Colonic mucosa (tissue), 4 donors: ENCODE measurements at regions not wholly inside any gene's neighbourhood (a gene's known extent, or its start where the extent isn't known, plus 50 kb on each side); places are given as distances from the start of the nearest gene placed in this dataset.

ENCODE experiments used
- DNase-seq: peaks from one replicate; pipeline ENCODE4 v3.0.0-alpha.2; 2020
- H3K27ac ChIP-seq: fragments of 200-600 bp; one replicate; pipeline ENCODE4 v1.8.0; 2021
- H3K27me3 ChIP-seq: fragments of 200-600 bp; one replicate; pipeline ENCODE4 v1.8.0; 2021
- H3K36me3 ChIP-seq: fragments of 200-600 bp; one replicate; pipeline ENCODE4 v1.8.0; 2021
- H3K4me1 ChIP-seq: fragments of 200-600 bp; one replicate; pipeline ENCODE4 v1.8.0; 2021; ENCODE audit warnings: mild to moderate bottlenecking
- H3K4me3 ChIP-seq: fragments of 200-600 bp; one replicate; pipeline ENCODE4 v1.8.0; 2021
- H3K9ac ChIP-seq, 2 donors: one replicate each; pipeline ENCODE4 v1.7.0; 2013; ENCODE audit warnings: control low read depth in 2 of 2, low read depth in 2 of 2, low read length in 2 of 2
- H3K9me3 ChIP-seq: fragments of 200-600 bp; one replicate; pipeline ENCODE4 v1.8.0; 2021
- intact Hi-C: fragments of 100-400 bp; cut with DNase I; formaldehyde crosslinking; loops from one replicate; pipeline ENCODE4 v1.14.1; 2022
- TF ChIP-seq, protein P1 (sequence below): fragments of 200-600 bp; IDR thresholded peaks from one replicate; pipeline ENCODE4 v1.8.0; 2022; ENCODE audit warnings: antibody characterized with exemption, mild to moderate bottlenecking
- donor health status: healthy.
- donor health status: DM: no; HTN: no; CAD: no.
- donor health status: DM: no; HTN: no; CAD: no.

DNA sequence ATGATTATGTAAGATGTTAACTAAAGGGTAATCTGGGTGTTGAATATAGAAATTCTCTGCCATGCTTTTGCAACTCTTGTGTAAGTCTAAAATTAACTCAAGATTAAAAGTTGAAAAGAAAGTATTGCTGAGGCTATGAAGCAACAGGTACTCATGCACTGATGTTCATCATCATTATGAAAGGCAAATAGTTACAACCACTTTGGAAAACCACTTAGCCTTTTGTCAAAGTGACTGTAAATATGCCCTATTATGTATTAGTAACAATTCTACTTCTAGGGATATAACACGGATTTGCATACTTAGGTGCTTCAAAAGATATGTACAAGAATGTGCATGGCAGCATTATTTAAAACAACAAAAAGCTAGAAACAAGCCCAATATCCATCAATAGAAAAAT, 227.8 kb upstream of the CXXC4 start:
- Histone ChIP-seq H3K27ac (no peak overlapping the region), H3K9me3 (no peaks in the 10 kb centered on the region), H3K27me3 (no peaks in the 10 kb centered on the region), H3K4me1 (no peaks in the 10 kb centered on the region), H3K9ac (no peak overlapping the region), H3K36me3 (no peaks in the 10 kb centered on the region), H3K4me3 (no peak overlapping the region)
- no peak for DNase-seq
- TF ChIP-seq, protein P1, sequence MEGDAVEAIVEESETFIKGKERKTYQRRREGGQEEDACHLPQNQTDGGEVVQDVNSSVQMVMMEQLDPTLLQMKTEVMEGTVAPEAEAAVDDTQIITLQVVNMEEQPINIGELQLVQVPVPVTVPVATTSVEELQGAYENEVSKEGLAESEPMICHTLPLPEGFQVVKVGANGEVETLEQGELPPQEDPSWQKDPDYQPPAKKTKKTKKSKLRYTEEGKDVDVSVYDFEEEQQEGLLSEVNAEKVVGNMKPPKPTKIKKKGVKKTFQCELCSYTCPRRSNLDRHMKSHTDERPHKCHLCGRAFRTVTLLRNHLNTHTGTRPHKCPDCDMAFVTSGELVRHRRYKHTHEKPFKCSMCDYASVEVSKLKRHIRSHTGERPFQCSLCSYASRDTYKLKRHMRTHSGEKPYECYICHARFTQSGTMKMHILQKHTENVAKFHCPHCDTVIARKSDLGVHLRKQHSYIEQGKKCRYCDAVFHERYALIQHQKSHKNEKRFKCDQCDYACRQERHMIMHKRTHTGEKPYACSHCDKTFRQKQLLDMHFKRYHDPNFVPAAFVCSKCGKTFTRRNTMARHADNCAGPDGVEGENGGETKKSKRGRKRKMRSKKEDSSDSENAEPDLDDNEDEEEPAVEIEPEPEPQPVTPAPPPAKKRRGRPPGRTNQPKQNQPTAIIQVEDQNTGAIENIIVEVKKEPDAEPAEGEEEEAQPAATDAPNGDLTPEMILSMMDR = no peak
- intact Hi-C loops = no loop called here

DNA sequence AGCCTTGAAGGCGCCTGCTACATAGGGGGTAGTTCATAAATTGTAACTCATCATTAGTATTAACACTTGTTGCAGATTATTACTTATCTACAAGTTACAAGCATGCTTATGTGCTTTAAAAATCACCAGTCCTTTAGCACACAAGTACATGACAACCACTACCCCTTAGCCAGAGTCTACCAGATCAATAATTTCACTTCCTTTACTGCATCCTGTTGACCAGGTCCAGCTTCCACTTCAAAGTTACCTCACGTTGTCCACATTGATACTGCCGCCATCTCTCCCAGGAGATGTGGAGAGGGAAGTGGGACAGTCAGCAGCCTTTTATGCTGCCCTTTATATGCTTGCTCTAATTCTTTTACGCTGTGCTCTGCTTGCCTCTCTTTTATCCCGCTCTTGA, 231.3 kb upstream of the CXXC4 start:
- TF ChIP-seq, protein P1 = no peak
- Histone ChIP-seq H3K27me3 (no peaks in the 10 kb centered on the region), H3K9ac (no peak overlapping the region), H3K4me3 (no peak overlapping the region), H3K9me3 (no peaks in the 10 kb centered on the region), H3K36me3 (no peaks in the 10 kb centered on the region), H3K4me1 (no peaks in the 10 kb centered on the region), H3K27ac (no peak overlapping the region)
- no peak for DNase-seq
- intact Hi-C loops = no loop called here

DNA sequence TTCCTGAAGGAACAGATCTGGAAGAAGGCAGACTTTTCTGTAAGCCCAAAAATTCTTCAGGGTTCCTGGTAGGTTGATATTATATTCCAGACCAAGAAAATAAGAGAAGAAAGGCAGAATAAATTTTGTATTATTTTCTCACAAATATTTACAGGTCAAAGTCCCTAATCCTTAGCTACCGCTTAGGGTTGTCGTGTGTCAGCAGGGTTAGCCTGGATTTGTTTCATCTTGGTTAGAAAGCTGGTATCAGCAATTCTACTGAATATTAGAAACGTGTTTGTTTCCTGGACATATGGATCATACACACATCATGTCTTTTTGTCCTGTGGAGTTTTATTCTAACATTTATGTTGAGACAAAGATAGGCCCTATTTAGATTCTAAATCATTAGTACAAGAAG, 232.9 kb upstream of the CXXC4 start:
- Histone ChIP-seq H3K9me3 (no peaks in the 10 kb centered on the region), H3K4me1 (no peaks in the 10 kb centered on the region), H3K9ac (no peak overlapping the region), H3K36me3 (no peaks in the 10 kb centered on the region), H3K4me3 (no peak overlapping the region), H3K27ac (no peak overlapping the region), H3K27me3 (no peaks in the 10 kb centered on the region)
- intact Hi-C loops = no loop called here
- TF ChIP-seq, protein P1 = no peak
- no peak for DNase-seq

DNA sequence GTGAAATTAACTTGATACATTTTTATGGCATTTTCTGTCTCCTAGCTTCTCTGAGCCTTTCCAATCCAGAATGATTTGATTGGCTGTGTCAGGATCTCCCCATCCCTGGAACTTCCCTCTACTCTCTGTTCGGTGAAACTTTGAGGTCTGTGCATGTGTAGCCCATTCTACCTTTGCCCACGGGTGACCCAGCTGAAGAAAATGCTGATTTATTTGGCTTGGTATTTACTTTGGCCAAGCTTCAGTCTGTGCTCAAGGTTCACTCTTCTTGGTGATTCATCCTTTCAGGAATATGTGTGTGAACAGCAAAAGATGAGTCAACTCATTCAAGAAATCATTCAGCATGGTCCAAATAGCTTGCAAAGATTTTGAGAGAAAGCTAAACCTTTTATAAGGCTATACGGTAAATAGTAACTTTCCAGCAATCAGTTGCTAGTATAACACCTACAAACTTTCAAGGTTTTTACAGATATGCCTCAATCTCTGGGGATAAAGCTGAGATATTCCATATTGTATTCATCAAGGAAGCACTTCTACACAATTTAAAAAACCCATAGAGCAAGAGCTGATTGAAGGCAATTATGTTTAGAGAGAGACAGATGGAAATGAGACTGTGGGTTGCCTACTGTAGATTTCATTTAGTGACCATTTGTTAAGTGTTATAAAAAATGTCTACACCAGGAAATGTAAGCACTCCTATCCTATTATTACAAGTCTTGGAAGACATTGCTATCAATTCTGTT, 233.9 kb upstream of the CXXC4 start:
- no peak for DNase-seq
- intact Hi-C loops = no loop called here
- H3K9ac ChIP-seq = no peak overlapping the region
- H3K27ac ChIP-seq = no peak overlapping the region
- H3K27me3 ChIP-seq = no peaks in the 10 kb centered on the region
- H3K4me3 ChIP-seq = no peak overlapping the region
- no peaks in the 10 kb centered on the region for H3K36me3 ChIP-seq
- H3K9me3 ChIP-seq = no peaks in the 10 kb centered on the region
- TF ChIP-seq, protein P1 = no peak
- no peaks in the 10 kb centered on the region for H3K4me1 ChIP-seq

DNA sequence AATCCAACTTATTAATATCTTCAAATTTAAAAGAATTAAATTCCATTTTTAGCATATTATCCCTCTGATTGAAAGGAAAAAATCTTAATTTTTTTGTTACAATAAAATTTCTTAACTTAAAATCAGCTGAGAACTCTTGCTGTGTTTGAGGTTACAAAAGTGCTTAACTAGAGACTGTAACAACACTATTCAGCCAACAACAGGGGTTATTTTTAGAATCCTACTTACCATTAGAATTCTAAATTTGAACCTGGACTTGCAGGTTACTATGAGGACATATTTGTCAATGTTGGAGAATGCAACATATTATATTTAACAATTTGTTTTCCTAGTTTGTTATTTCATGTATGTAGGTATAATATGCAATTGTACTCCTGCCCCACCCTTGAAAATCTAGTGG, 238.1 kb upstream of the CXXC4 start:
- Histone ChIP-seq H3K27ac (no peak overlapping the region), H3K9me3 (no peaks in the 10 kb centered on the region), H3K4me1 (no peaks in the 10 kb centered on the region), H3K9ac (no peak overlapping the region), H3K36me3 (no peaks in the 10 kb centered on the region), H3K27me3 (no peaks in the 10 kb centered on the region), H3K4me3 (no peak overlapping the region)
- intact Hi-C loops = no loop called here
- DNase-seq = no peak
- TF ChIP-seq, protein P1 = no peak
